Mesenchymal stem cell (in vitro differentiated cells and primary cell): ENCODE measurements at regions not wholly inside any gene's neighbourhood (a gene's known extent, or its start where the extent isn't known, plus 50 kb on each side); places are given as distances from the start of the nearest gene placed in this dataset.

ENCODE experiments used
- DNase-seq: peaks from one replicate; pipeline ENCODE4 v3.0.0-alpha.2; 2013
- H2AFZ ChIP-seq: one replicate; pipeline ENCODE4 v1.6.1; 2013; ENCODE audit warnings: low read depth, mild to moderate bottlenecking, control low read depth, inconsistent platforms, low read length, moderate library complexity
- H2AK5ac ChIP-seq: 2 replicates; pipeline ENCODE4 v1.6.1; 2013; ENCODE audit warnings: low read length, moderate library complexity, mild to moderate bottlenecking, inconsistent platforms; ENCODE audit not compliant: severe bottlenecking
- H2BK120ac ChIP-seq: one replicate; pipeline ENCODE4 v1.6.1; 2013; ENCODE audit warnings: low read depth, mild to moderate bottlenecking, inconsistent platforms, low read length, moderate library complexity
- H2BK12ac ChIP-seq, 2 experiments: one replicate each; pipeline ENCODE4 v1.6.1; 2013; ENCODE audit warnings: inconsistent platforms in 2 of 2, low read length in 2 of 2, mild to moderate bottlenecking in 2 of 2, moderate library complexity in 2 of 2, control low read depth in 1 of 2
- H2BK15ac ChIP-seq: one replicate; pipeline ENCODE4 v1.6.1; 2013; ENCODE audit warnings: mild to moderate bottlenecking, low read depth, inconsistent platforms; ENCODE audit not compliant: poor library complexity, severe bottlenecking
- H2BK5ac ChIP-seq: 2 replicates; pipeline ENCODE4 v1.6.1; 2013; ENCODE audit warnings: low read depth, mild to moderate bottlenecking, low read length, control low read depth, inconsistent platforms; ENCODE audit not compliant: poor library complexity, severe bottlenecking
- H3K14ac ChIP-seq, 2 experiments: one replicate each; pipeline ENCODE4 v1.6.1; 2013; ENCODE audit warnings: inconsistent platforms in 2 of 2, low read length in 2 of 2, control low read depth in 1 of 2, mild to moderate bottlenecking in 1 of 2, moderate library complexity in 1 of 2
- H3K18ac ChIP-seq, 2 experiments: one replicate each; pipeline ENCODE4 v1.6.1; 2013; ENCODE audit warnings: inconsistent platforms in 2 of 2, low read length in 2 of 2, control low read depth in 1 of 2, low read depth in 1 of 2, mild to moderate bottlenecking in 1 of 2
- H3K23ac ChIP-seq, 2 experiments: one replicate each; pipeline ENCODE4 v1.6.1; 2013; ENCODE audit warnings: inconsistent platforms in 2 of 2, low read length in 2 of 2, mild to moderate bottlenecking in 2 of 2, moderate library complexity in 2 of 2, control low read depth in 1 of 2
- H3K27ac ChIP-seq: 2 replicates; pipeline ENCODE4 v1.5.1; 2013; ENCODE audit warnings: mild to moderate bottlenecking, moderate library complexity, low read length, control low read depth, inconsistent platforms; ENCODE audit not compliant: poor library complexity, severe bottlenecking
- H3K27me3 ChIP-seq, 2 experiments: 2 replicates each; pipeline versions ENCODE4 v1.6.1 to v1.7.0; 2013; ENCODE audit warnings: low read length in 2 of 2, mild to moderate bottlenecking in 2 of 2, moderate library complexity in 2 of 2, control low read depth in 1 of 2, inconsistent platforms in 1 of 2; ENCODE audit not compliant: control insufficient read depth in 1 of 2, insufficient read depth in 1 of 2
- H3K36me3 ChIP-seq, 2 experiments: 2 replicates each; pipeline versions ENCODE4 v1.6.1 to v1.7.0; 2013; ENCODE audit warnings: low read length in 2 of 2, control low read depth in 1 of 2, inconsistent platforms in 1 of 2, low read depth in 1 of 2, mild to moderate bottlenecking in 1 of 2; ENCODE audit not compliant: insufficient read depth in 2 of 2, control insufficient read depth in 1 of 2
- H3K4ac ChIP-seq, 2 experiments: one replicate each; pipeline ENCODE4 v1.6.1; 2013; ENCODE audit warnings: inconsistent platforms in 2 of 2, low read length in 2 of 2, mild to moderate bottlenecking in 2 of 2, moderate library complexity in 2 of 2, control low read depth in 1 of 2, low read depth in 1 of 2
- H3K4me1 ChIP-seq: 2 replicates; pipeline ENCODE4 v1.6.1; 2013; ENCODE audit warnings: low read depth, low read length, control low read depth; ENCODE audit not compliant: control insufficient read depth, insufficient read depth
- H3K4me2 ChIP-seq: 2 replicates; pipeline ENCODE4 v1.6.1; 2013; ENCODE audit warnings: low read length, mild to moderate bottlenecking, inconsistent platforms; ENCODE audit not compliant: poor library complexity, severe bottlenecking
- H3K4me3 ChIP-seq, 2 experiments: 2 replicates each; pipeline versions ENCODE4 v1.5.1 to v1.7.0; 2013; ENCODE audit warnings: low read length in 2 of 2, mild to moderate bottlenecking in 2 of 2, control low read depth in 1 of 2, low read depth in 1 of 2; ENCODE audit not compliant: insufficient read depth in 1 of 2
- H3K79me1 ChIP-seq: replicated peaks from 2 replicates; pipeline ENCODE4 v1.6.1; 2013; ENCODE audit warnings: mild to moderate bottlenecking, control low read depth, low read length, inconsistent platforms; ENCODE audit not compliant: poor library complexity, severe bottlenecking
- H3K9ac ChIP-seq: 2 replicates; pipeline ENCODE4 v1.7.0; 2013; ENCODE audit warnings: mild to moderate bottlenecking, low read length, moderate library complexity
- H3K9me3 ChIP-seq: 2 replicates; pipeline ENCODE4 v1.7.0; 2013; ENCODE audit warnings: mild to moderate bottlenecking, low read length; ENCODE audit not compliant: control insufficient read depth
- H4K8ac ChIP-seq: one replicate; pipeline ENCODE4 v1.6.1; 2013; ENCODE audit warnings: inconsistent platforms, mild to moderate bottlenecking, low read length, moderate library complexity
- H4K91ac ChIP-seq: one replicate; pipeline ENCODE4 v1.6.1; 2013; ENCODE audit warnings: mild to moderate bottlenecking, low read length, inconsistent platforms
- WGBS: methylation state at CpG from one replicate; pipeline ENCODE4 v1.1.7; 2013; ENCODE audit warnings: mixed read lengths; 5-methylcytosine and 5-hydroxymethylcytosine counted together

GRCh38 chr5:127993476-127993875 lies 90.1 kb upstream of the SLC12A2 start:
- Histone ChIP-seq H3K9ac (no peak overlapping the region), H3K4me2 (no peak overlapping the region), H3K18ac (no peak overlapping the region), H4K8ac (no peak overlapping the region), H2BK12ac (no peak overlapping the region), H3K9me3 (no peaks in the 10 kb centered on the region), H3K36me3 (no peaks in the 10 kb centered on the region), H3K27me3 (no peaks in the 10 kb centered on the region), H3K4me1 (no peaks in the 10 kb centered on the region), H3K79me1 (no peaks in the 10 kb centered on the region), H2BK15ac (no peak overlapping the region), H2AK5ac (no peak overlapping the region), H4K91ac (no peak overlapping the region), H3K4me3 (no peak overlapping the region), H3K27ac (no peak overlapping the region), H3K14ac (no peak overlapping the region), H2BK5ac (no peak overlapping the region), H2BK120ac (no peak overlapping the region), H2AFZ (no peak overlapping the region), H3K4ac (no peak overlapping the region), H3K23ac (no peak overlapping the region)
- WGBS, result 100% methylated on average over 1 of the region's 1 CpG
- no peak for DNase-seq

GRCh38 chr5:127994087-127994660 lies 89.4 kb upstream of the SLC12A2 start:
- no peak overlapping the region for H3K9ac ChIP-seq

GRCh38 chr5:127995556-127995955 lies 88.0 kb upstream of the SLC12A2 start:
- no peak overlapping the region for H3K4me2 ChIP-seq
- no peak overlapping the region for H2AFZ ChIP-seq
- H2BK5ac ChIP-seq, result no peak overlapping the region
- H3K4me3 ChIP-seq, result no peak overlapping the region
- 90% methylated on average over 3 of the region's 3 CpGs for WGBS
- H2BK15ac ChIP-seq, result no peak overlapping the region
- H3K27me3 ChIP-seq, result no peaks in the 10 kb centered on the region
- H3K23ac ChIP-seq, result no peak overlapping the region
- no peak overlapping the region for H3K4ac ChIP-seq
- H4K91ac ChIP-seq, result no peak overlapping the region
- H3K14ac ChIP-seq, result no peak overlapping the region
- H2BK12ac ChIP-seq, result no peak overlapping the region
- H3K27ac ChIP-seq, result no peak overlapping the region
- H2BK120ac ChIP-seq, result no peak overlapping the region
- no peaks in the 10 kb centered on the region for H3K9me3 ChIP-seq
- H3K79me1 ChIP-seq, result no peaks in the 10 kb centered on the region
- no peaks in the 10 kb centered on the region for H3K36me3 ChIP-seq
- no peaks in the 10 kb centered on the region for H3K4me1 ChIP-seq
- no peak overlapping the region for H3K18ac ChIP-seq
- no peak overlapping the region for H2AK5ac ChIP-seq
- no peak overlapping the region for H3K9ac ChIP-seq
- DNase-seq, result no peak
- H4K8ac ChIP-seq, result no peak overlapping the region

More at GRCh38 chr5:127994087-127994660, 89.4 kb upstream of the SLC12A2 start:
- Histone ChIP-seq H2AFZ (no peak overlapping the region), H3K4me3 (no peak overlapping the region), H3K27ac (no peak overlapping the region), H2BK15ac (no peak overlapping the region), H2BK12ac (no peak overlapping the region), H3K79me1 (no peaks in the 10 kb centered on the region), H3K4me2 (no peak overlapping the region), H3K36me3 (no peaks in the 10 kb centered on the region), H2BK5ac (no peak overlapping the region), H3K4me1 (no peaks in the 10 kb centered on the region), H4K91ac (no peak overlapping the region), H4K8ac (no peak overlapping the region), H2AK5ac (no peak overlapping the region), H3K9me3 (no peaks in the 10 kb centered on the region), H3K14ac (no peak overlapping the region), H2BK120ac (no peak overlapping the region), H3K27me3 (no peaks in the 10 kb centered on the region), H3K4ac (no peak overlapping the region), H3K18ac (no peak overlapping the region), H3K23ac (no peak overlapping the region)
- no peak for DNase-seq
- 67% methylated on average over 1 of the region's 3 CpGs for WGBS

GRCh38 chr5:127997201-127997704 lies 86.3 kb upstream of the SLC12A2 start:
- H3K4me2 ChIP-seq, result no peak overlapping the region
- H2AFZ ChIP-seq, result no peak overlapping the region
- H3K14ac ChIP-seq, result no peak overlapping the region
- H2BK5ac ChIP-seq, result no peak overlapping the region
- H3K9me3 ChIP-seq, result no peaks in the 10 kb centered on the region
- H3K4me3 ChIP-seq, result no peak overlapping the region
- H3K18ac ChIP-seq, result no peak overlapping the region
- no peak overlapping the region for H2BK120ac ChIP-seq
- H3K27ac ChIP-seq, result no peak overlapping the region
- H3K23ac ChIP-seq, result no peak overlapping the region
- no peak overlapping the region for H2BK15ac ChIP-seq
- no peaks in the 10 kb centered on the region for H3K27me3 ChIP-seq
- no peak overlapping the region for H2BK12ac ChIP-seq
- no peak overlapping the region for H4K91ac ChIP-seq
- no peak overlapping the region for H2AK5ac ChIP-seq
- H3K4me1 ChIP-seq, result no peaks in the 10 kb centered on the region
- no peaks in the 10 kb centered on the region for H3K36me3 ChIP-seq
- 87% methylated on average over 5 of the region's 5 CpGs for WGBS
- DNase-seq, result no peak
- H3K79me1 ChIP-seq, result no peaks in the 10 kb centered on the region
- no peak overlapping the region for H3K9ac ChIP-seq
- H3K4ac ChIP-seq, result no peak overlapping the region
- no peak overlapping the region for H4K8ac ChIP-seq
